GM18505 (cell line): ENCODE measurements at regions not wholly inside any gene's neighbourhood (a gene's known extent, or its start where the extent isn't known, plus 50 kb on each side); places are given as distances from the start of the nearest gene placed in this dataset.

Source experiments
- ATAC-seq: cut with Tn5 transposase; IDR thresholded peaks from one replicate; pipeline ENCODE4 v1.9.1; 2021; ENCODE audit not compliant: unreplicated experiment
- POLR2A ChIP-seq: IDR thresholded peaks from 4 replicates; pipeline ENCODE4 v1.6.1; 2011; ENCODE audit warnings: borderline replicate concordance; ENCODE audit not compliant: insufficient read depth, insufficient read length; ENCODE audit errors: extremely low read depth

DNA sequence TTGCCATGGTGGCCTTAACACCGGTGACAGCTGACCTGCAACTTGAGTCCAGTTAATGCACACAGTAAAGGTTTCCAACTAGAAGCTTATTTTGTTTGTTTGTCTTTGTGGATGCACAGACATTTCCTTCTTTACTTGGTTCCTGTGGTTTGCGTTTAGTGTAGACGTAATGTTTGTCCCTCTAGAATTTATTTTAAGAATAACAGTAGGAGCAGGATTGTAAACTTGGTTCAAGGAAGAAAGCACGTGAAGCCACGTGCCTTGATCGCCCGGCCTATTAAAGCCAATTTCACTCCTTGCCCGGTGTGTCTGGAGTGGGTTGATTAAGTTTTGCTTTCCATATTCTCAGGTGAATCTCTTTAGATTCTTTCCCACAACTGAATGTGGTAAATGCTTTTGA, 263.2 kb upstream of the C2CD4B start:
- TF ChIP-seq POLR2A: no peak
- ATAC-seq: no peak

GRCh38 chr15:62428851-62429598, 263.9 kb upstream of the C2CD4B start:
- no peak for ATAC-seq
- TF ChIP-seq POLR2A: no peak

DNA sequence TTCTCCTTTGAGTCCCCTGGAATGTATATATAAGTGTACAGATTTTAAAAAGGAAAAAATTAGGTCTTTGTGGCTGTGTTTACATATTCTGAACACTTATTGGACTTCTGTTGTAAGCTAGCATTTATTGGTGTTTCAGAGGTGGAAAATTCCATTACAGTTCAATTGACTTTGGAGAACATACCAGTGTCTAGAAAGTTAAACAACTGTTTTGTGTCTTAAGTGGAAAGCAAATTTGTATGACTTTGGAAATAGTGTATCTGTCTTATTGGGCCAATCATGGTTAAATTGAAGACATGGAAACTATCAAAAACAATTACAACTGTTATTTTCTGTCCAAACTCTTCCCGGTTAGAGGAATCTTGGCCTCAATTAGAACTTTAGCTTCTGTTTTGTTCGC, 265.0 kb upstream of the C2CD4B start:
- no peak for ATAC-seq
- TF ChIP-seq POLR2A: no peak

GRCh38 chr15:62430552-62430951, 265.5 kb upstream of the C2CD4B start:
- no peak for TF ChIP-seq POLR2A
- no peak for ATAC-seq

DNA sequence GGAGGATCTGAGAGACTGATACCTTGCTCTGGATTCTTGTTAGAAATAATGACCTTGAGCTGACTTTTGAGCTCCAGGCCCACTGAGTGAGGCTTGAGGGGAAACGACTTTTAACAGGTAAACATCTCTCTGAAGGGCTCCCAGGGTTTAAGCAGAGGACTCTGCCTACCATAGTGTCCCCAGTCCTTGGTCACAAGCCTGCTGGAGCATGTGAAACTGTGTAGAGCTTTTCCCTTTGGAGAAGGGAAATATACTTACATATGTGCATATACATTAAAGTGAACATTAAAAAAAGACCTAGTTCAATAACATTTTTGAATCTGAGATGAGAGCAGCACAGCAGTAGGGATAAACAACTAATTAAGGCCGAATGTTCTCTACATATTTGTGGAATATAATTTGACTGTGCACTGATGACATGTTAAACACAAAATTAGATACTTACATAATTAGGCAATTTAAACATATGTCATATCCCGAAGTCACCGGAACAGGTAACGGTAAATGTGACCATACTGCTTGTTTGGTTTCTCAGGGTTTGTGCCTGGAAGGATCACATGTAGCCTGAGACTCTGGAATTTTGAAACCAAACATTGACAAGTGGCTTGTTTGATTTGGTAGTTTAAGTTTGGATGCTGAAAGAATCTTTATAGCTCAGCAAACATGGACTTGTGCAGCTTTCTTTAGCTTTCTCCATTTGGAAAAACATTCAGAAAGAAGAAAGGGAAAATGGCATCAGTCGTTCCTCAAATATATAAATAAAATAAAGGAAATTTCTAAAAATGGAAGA, 266.1 kb upstream of the C2CD4B start:
- TF ChIP-seq POLR2A: no peak
- no peak for ATAC-seq

DNA sequence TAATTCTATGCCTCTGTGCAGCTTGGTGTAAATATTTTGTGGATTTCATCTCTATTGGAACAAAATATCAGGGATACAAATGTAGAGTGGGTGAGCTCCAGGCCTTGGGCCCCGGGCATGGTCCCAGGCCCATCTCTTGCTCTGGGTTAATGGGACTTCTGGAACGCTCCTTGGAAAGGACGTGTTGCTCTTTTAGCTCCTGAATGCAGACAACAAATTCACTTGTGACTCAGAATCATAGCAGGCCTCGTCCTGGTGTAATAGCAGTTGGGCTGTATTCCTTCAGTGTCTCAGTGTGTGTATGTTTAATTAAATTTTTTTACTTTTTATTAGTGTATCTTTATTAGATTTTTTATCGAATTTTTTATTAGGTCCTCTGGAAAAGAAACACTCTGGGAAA, 266.7 kb upstream of the C2CD4B start:
- ATAC-seq: no peak
- no peak for TF ChIP-seq POLR2A

DNA sequence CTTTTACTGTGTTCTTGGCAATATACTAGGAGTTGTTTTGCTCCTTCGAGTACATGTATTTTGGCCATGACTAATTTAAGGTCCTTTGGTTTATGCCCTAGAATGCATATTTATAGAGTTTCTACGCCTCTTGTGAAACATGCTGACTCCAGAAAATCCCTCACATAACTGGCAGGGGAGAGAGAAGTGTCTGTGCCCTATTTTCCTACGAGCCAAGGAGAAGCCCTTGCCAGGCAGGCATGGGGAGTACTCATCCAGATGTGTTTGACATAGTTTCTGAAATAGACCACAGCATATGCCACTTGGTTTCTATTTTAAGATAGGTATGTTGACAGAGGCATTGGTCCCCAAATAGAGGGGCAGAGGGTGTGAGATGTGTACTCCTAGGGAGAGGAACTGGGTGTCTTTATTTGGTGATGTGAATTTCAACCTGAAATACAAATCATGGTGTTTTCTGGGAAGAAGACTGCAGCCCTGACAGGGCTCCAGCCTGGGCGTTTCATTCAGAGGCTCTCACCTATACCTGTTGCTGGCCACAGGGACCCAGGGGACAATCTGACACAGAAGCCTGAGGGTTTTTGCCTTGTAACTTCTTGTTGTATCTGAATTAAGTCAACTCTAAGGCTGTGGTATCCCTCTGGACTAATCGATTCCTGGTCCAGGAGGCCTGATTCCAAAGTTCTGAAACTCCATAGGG, 267.8 kb upstream of the C2CD4B start:
- ATAC-seq: no peak
- TF ChIP-seq POLR2A: no peak

- ATAC-seq: no peak
- no peak for TF ChIP-seq POLR2A
Measured at GRCh38 chr15:62436235-62436634, 271.1 kb upstream of the C2CD4B start.

- no peak for ATAC-seq
- TF ChIP-seq POLR2A: no peak
Measured at GRCh38 chr15:62437753-62438152, 272.7 kb upstream of the C2CD4B start.

GRCh38 chr15:62439543-62440016, 274.5 kb upstream of the C2CD4B start:
- no peak for ATAC-seq
- no peak for TF ChIP-seq POLR2A

GRCh38 chr15:62440362-62441105, 275.4 kb upstream of the C2CD4B start:
- no peak for ATAC-seq
- TF ChIP-seq POLR2A: no peak

- TF ChIP-seq POLR2A: no peak
- ATAC-seq: no peak
Measured at GRCh38 chr15:62444104-62445022, 279.3 kb upstream of the C2CD4B start.

- no peak for ATAC-seq
Measured at GRCh38 chr15:62445244-62445643, 280.2 kb upstream of the C2CD4B start.

DNA sequence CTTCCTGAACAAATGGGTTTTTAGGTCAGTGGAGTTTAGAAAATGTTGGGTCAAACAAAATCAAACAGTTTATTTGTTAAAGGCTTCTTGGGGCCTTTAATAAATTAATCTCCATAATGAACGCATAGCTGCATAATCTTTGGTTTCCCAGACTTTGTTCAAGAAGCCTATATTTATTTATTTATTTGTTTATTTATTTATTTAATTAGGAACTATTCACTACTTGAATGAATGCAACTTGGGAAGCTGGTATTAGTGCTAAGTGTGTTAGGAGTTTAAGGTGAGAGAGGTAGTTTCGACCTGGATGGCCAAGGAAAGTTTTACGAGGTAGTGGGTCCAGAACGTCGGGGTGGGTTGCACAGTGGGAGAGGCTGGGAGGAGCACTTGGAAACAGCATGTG, 281.9 kb upstream of the C2CD4B start:
- no peak for TF ChIP-seq POLR2A
- ATAC-seq: no peak

More at GRCh38 chr15:62445244-62445643, 280.2 kb upstream of the C2CD4B start:
- no peak for TF ChIP-seq POLR2A
